ENCODE measurements at regions not wholly inside any gene's neighbourhood (a gene's known extent, or its start where the extent isn't known, plus 50 kb on each side); places are given as distances from the start of the nearest gene placed in this dataset.

DNA sequence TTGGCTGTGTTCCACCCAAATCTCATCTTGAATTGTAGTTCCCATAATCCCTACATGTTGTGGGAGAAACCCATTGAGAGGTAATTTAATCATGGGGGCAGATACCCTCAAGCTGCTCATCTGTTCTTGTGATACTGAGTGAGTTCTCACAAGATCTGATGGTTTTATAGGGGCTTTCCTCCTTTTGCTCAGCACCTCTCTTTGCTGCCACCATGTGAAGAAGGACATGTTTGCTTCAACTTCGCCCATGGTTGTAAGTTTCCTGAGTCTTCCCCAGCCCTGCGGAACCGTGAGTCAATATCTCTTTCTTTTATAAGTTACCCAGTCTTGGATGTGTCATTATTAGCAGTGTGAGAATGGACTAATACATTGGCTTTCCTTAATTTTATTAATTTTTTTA, 527.8 kb downstream of the MDFIC start:
- no peak for DNase-seq
- no peak for ATAC-seq
- Histone ChIP-seq H3K9me3 (no peaks in the 10 kb centered on the region), H3K4me3 (no peak overlapping the region), H3K36me3 (ENCODE audit: low read depth) (no peaks in the 10 kb centered on the region), H3K4me1 (ENCODE audit: low read depth) (no peaks in the 10 kb centered on the region)
- TF ChIP-seq, protein P1, sequence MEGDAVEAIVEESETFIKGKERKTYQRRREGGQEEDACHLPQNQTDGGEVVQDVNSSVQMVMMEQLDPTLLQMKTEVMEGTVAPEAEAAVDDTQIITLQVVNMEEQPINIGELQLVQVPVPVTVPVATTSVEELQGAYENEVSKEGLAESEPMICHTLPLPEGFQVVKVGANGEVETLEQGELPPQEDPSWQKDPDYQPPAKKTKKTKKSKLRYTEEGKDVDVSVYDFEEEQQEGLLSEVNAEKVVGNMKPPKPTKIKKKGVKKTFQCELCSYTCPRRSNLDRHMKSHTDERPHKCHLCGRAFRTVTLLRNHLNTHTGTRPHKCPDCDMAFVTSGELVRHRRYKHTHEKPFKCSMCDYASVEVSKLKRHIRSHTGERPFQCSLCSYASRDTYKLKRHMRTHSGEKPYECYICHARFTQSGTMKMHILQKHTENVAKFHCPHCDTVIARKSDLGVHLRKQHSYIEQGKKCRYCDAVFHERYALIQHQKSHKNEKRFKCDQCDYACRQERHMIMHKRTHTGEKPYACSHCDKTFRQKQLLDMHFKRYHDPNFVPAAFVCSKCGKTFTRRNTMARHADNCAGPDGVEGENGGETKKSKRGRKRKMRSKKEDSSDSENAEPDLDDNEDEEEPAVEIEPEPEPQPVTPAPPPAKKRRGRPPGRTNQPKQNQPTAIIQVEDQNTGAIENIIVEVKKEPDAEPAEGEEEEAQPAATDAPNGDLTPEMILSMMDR (IDR thresholded peaks at IDR 0.05) = no peak
- intact Hi-C loops (cut with DNase I, micrococcal nuclease) = no loop called here

- DNase-seq = no peak
- Histone ChIP-seq H3K4me3 (no peak overlapping the region), H3K4me1 (ENCODE audit: low read depth) (no peaks in the 10 kb centered on the region), H3K9me3 (no peaks in the 10 kb centered on the region), H3K36me3 (ENCODE audit: low read depth) (no peaks in the 10 kb centered on the region)
- intact Hi-C loops (cut with DNase I, micrococcal nuclease) = no loop called here
- peak; percentile 75 for ATAC-seq
- TF ChIP-seq, protein P1 (IDR thresholded peaks at IDR 0.05) = no peak
Observed at GRCh38 chr7:115447495-115447894, 525.6 kb downstream of the MDFIC start.

DNA sequence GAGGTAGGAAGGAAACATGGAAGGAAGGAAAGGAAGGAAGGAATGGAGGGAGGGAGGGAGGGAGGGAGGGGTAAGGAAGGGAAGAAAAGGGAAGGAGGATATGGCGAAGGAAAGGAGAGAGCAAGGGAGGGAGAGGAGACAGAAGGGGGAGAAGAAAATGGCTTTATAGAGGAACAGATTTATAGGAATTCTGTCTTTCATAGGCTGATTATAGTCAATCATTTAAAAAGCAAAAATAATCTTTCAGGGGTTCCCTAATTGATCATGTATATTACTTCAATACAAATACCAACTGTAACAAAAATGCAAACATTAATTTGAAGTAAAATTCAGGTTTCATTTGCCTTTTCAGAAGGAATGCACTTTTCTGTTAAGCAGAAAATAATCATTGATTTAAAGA, 519.1 kb downstream of the MDFIC start:
- DNase-seq (no peak), ATAC-seq (no peak)
- Histone ChIP-seq H3K4me3 (no peak overlapping the region), H3K36me3 (ENCODE audit: low read depth) (no peaks in the 10 kb centered on the region), H3K9me3 (no peaks in the 10 kb centered on the region), H3K4me1 (ENCODE audit: low read depth) (no peaks in the 10 kb centered on the region)
- TF ChIP-seq, protein P1 (IDR thresholded peaks at IDR 0.05) = no peak
- intact Hi-C loops (cut with DNase I, micrococcal nuclease) = no loop called here

DNA sequence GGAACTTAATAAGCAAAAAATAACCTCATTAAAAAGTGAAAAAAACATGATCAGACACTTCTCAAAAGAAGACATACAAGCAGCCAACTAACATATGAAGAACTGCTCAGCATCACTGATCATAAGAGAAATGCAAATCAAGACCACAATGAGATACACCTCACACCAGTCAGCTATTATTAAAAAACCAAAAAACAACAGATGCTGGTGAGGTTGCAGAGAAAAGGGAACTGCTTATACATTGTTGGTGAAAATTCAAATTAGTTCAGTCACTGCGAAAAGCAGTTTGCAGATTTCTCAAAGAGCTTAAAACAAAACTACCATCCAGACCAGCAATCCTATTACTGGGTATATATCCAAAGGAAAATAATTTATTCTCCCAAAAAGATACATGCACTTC, 513.3 kb downstream of the MDFIC start:
- Histone ChIP-seq H3K9me3 (no peaks in the 10 kb centered on the region), H3K4me1 (ENCODE audit: low read depth) (no peaks in the 10 kb centered on the region), H3K36me3 (ENCODE audit: low read depth) (no peaks in the 10 kb centered on the region), H3K4me3 (no peak overlapping the region)
- DNase-seq = no peak
- intact Hi-C loops (cut with DNase I, micrococcal nuclease) = no loop called here
- no peak for ATAC-seq
- TF ChIP-seq, protein P1 (IDR thresholded peaks at IDR 0.05) = no peak

DNA sequence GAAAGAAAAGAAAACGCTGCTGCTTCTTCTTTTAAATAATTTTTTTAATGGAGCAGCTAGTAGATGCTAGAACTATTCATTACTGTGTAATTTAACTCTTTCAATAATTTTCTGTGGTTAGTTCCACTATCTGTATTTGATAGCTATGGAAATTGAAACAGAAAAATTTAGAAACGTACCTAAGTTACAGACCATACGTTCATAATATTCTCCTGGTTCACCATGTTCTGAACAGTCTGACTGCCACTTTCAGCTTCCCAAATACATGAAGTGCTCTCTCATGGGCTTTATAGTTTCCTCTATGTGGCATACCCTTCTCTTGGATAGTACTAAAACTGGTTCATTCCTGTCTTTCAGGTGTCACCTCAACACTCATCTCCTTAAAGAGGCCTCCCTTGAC, 508.0 kb downstream of the MDFIC start:
- no peak for DNase-seq
- H3K4me1 ChIP-seq (ENCODE audit: low read depth) = no peaks in the 10 kb centered on the region
- no peak overlapping the region for H3K4me3 ChIP-seq
- TF ChIP-seq, protein P1 (IDR thresholded peaks at IDR 0.05) = no peak
- intact Hi-C loops (cut with DNase I, micrococcal nuclease) = no loop called here
- no peak for ATAC-seq
- no peaks in the 10 kb centered on the region for H3K36me3 ChIP-seq (ENCODE audit: low read depth)
- H3K9me3 ChIP-seq = no peaks in the 10 kb centered on the region

DNA sequence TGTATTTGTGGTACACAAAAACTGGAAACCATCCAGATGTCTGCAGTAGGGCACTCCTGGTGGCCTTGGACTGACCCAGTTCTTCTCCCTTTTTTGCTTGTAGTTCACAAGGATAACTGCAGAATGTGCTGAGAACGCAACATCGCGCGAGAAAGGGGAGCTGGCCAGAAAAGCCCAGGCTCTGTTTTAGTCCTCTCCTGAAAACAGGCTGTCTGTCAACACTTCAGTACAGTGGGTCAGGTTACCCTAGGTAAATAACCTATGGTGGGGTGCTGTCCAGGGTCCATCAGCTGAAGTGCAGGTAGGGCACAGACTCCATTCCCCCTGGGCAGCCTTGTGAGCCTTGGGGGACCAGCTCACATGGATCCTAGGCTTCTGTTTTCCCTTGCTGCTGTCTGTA, 495.8 kb downstream of the MDFIC start:
- Histone ChIP-seq H3K9me3 (no peaks in the 10 kb centered on the region), H3K4me3 (no peak overlapping the region), H3K36me3 (ENCODE audit: low read depth) (no peaks in the 10 kb centered on the region), H3K4me1 (ENCODE audit: low read depth) (no peaks in the 10 kb centered on the region)
- ATAC-seq (no peak), DNase-seq (no peak)
- intact Hi-C loops (cut with DNase I, micrococcal nuclease) = no loop called here
- TF ChIP-seq, protein P1 (IDR thresholded peaks at IDR 0.05) = no peak
